ENCODE measurements at regions not wholly inside any gene's neighbourhood (a gene's known extent, or its start where the extent isn't known, plus 50 kb on each side); places are given as distances from the start of the nearest gene placed in this dataset.

DNA sequence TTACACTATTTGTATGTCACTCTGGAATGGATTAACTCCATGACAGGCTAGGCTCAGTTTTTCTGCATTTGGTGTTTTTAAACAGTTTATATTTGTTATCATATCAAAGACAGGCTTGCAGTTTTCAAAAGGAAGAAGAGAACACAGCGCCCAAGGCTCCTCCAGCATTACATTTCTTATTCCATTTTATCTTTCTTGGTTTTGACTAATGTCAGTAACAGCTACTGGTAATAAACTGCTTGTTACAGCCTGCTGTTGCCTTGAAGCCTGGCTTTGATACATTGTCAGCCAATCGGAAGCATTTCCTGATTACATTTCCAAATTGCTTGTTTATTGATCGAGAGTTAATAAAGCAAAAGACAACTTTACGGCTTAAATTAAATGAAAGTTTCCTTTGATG lies 166.0 kb upstream of the MDFIC start:
- ATAC-seq (no peak), DNase-seq (ENCODE audit: low spot score) (no peak)

DNA sequence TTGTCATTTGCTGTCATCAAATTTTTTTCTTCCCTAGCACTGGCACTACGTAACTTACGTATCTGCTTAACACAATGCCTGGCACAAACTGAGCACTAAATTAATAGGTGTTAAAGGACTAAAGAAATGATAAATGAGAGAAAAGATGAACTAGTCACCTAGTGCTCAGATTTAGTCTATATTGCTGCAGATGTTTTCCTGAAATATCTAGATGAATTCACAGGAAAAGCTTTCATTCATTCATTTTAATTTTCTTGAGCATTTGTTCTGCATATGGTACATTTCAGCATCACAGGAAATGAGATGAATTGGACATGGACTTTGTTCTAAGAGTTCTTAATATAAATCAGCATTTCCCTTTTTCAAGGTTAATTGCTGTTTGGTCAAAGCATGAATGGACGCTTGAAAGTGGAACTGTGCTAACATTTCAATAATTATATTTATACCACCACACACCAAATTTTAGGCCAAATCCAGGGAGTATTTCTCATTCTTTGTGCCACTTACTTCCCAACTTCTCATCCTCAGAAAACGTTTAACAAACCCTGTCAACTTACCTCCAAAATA lies 163.2 kb upstream of the MDFIC start:
- DNase-seq (ENCODE audit: low spot score) = no peak
- no peak for ATAC-seq

DNA sequence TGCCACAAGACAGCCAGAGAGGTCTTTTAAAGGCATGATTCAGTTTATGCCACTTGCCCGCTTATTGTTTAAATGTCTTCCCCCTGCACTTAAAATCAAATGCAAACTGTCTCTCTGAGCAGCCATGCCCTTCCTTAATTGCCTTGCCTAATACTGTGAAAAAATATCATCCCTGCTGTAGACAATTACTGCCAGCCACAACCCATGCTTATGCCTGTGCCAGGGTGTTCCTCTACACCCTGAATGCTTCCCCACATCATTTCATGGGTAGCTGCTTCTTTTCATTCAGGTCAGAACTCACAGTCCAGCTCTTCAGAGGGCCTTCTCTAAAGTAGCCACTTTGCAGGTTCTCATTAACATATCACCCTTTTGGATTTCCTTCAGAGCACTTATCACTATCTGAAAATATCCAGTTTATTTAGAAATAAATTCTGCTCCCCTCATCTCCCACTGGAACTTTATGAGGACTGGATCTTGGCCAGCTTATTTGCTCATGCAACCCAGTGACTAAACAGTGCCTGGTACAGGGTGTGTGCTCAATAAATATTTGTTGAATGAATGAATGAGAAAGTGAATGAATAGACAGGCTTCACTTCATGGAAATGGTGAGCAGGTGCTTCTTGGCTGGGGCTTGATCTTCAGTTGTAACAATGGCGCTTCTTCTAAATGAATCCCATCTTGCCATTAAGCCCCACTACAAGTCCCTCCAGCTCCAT lies 162.4 kb upstream of the MDFIC start:
- no peak for DNase-seq (ENCODE audit: low spot score)
- ATAC-seq = no peak

DNA sequence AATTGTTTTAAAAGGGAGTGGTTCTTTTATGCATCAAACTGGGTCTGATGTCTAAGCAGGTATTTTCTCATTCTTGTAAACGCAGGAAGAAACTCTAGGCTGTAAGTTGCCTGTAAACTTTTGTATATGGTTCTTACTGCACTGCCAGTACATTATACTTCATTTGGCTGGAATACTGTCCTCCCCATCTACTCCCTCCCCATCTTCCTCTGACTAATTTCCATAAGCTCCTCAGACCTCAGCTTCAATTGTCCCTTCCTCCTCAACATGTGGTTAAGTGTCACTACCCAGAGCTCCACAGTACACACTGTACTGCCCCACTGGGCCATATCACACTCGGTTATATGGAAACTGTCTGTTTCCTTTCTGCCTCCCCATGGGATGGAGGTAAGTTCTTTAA lies 161.4 kb upstream of the MDFIC start:
- DNase-seq (ENCODE audit: low spot score) = no peak
- ATAC-seq = no peak

DNA sequence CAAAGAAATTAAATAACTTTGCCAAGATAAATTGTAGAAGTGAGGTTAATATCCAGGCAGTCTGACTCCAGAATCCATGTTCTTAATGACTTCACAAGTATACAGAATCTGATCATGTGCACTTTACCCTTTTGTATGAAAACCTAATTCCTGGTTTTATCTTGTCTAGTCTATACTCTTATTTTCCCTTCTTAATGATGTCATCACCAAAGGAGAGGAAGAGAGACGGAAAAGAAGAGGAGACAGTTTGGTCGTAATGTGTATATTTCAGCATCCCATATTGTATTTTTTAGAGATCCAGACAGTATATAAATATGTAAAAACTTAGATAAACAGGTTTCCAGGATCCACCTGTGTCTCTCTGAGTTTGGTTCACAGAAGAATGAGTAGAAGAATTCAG lies 159.9 kb upstream of the MDFIC start:
- no peak for DNase-seq (ENCODE audit: low spot score)
- no peak for ATAC-seq

DNA sequence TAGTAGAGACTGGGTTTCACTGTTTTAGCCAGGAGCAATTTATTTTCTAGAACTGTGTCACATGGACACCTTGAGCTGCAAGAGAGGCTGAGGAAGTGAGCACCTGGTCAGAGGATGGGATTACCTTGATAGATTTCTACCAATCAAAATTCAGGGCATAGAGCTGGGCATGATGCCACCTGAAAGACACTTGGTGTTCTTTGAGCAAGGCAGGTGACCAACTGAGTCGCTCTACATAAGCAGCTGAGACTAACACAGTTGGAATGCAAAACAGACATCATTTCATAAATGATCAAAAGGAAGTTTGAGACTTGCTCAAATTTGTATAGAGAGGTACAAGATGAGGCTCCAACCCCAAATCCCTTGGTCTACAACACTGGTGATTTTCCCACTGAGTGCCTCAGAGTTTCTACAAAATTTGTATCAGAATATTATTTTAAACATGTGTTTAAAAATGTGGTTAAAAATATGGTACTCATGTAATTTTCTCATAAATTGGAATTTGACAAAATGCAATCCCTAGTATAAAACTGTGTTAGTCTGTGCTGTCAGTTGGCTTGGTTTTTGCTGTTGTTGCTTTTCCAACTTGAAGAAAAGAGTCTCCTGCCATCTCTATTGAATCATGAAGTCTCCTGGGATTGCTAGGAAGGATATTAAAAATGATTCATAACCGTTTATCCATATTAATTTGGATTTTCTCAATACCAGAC lies 156.4 kb upstream of the MDFIC start:
- no peak for ATAC-seq

DNA sequence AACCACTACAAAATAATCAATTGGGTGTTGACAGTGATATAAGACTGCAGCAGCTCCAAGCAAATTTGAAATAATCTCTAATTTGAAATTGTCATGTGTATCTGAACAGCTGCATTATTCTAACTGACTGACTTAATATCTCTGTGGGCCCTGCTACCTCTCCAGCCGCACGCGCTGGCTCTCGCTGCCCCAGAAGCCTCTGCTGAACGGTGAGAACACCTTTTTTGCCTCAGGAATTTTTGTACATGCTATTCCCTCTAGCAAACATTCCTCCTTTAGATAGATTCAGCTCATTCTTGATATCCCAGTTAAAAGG lies 155.9 kb upstream of the MDFIC start:
- no peak for DNase-seq (ENCODE audit: low spot score)
- no peak for ATAC-seq

More for the DNA sequence above, 156.4 kb upstream of the MDFIC start:
- no peak for DNase-seq (ENCODE audit: low spot score)

DNA sequence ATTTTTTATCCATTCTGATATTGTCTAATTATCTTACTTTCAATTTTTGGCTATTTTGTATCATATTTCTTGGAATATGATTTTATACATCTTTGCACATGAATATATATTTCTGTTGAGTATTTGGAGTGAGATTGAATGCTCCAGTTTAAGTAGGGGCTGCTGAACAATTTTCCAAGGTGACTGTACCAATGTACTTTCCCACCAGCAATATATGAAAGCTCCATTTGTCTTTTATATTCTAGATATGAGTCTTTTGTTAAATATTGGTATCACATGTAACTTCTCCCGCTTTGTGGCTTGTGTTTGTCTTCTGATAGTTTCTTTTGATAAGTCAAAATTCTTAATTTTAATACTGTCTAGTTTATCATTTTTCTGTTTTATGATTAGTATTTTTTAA lies 144.6 kb upstream of the MDFIC start:
- DNase-seq (ENCODE audit: low spot score) = no peak
- no peak for ATAC-seq

DNA sequence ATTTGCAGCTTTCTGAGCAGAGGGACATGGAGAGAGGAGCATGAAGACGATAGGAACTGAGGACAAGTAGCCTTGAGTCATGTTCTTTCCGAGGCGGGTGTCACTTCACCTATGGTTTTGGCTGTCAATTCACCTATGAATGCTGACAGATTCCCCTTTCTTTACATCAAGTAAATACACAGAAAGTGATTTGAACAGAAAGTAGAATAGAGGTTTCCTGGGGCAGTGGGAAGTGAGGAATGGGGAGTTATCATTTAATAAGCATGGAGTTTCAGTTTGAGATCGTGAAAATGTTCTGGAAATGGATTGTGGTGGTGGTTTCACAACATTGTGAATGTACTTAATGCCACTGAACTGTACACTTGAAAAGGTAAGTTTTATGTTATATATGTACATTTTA lies 138.4 kb upstream of the MDFIC start:
- no peak for ATAC-seq

DNA sequence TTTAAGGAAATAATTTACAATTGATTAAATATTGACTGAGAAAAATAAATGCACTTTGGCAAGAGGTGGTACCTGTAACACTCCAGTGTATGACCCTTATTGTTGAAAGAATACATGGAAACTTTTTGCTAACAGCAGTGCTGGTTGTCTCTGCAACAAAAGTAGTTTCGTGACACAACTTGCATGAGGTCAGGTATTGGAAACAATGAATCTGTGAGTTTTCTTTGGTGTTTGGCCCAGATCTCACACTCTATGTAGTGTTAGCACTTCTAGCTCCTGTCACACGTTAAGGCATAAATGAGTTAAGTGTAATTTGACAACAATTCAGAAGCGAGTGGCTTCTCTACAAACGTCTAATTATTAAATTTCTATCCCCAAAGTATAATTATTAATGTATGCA lies 137.7 kb upstream of the MDFIC start:
- no peak for ATAC-seq
- DNase-seq (ENCODE audit: low spot score) = no peak

More for the DNA sequence above, 138.4 kb upstream of the MDFIC start:
- DNase-seq (ENCODE audit: low spot score) = no peak

DNA sequence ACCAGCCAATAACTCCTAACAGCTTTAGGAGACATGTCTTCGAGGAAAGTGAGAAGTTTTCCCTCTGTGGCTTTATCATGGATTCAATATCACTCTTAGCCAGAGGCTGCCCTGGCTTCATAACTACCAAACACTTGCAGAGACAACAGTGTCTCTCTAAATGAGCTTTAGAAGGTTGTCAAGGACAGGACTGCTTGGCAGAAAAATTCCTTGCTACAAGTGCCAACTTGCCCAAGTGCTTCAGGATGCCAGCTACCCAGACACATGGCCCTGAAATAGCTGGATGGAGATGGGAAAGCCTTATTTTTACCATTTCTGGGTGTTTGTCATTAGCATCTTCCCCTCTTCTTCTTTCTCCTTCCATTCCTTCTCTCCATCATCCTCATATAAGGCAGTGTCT lies 137.1 kb upstream of the MDFIC start:
- DNase-seq (ENCODE audit: low spot score) (no peak), ATAC-seq (no peak)

DNA sequence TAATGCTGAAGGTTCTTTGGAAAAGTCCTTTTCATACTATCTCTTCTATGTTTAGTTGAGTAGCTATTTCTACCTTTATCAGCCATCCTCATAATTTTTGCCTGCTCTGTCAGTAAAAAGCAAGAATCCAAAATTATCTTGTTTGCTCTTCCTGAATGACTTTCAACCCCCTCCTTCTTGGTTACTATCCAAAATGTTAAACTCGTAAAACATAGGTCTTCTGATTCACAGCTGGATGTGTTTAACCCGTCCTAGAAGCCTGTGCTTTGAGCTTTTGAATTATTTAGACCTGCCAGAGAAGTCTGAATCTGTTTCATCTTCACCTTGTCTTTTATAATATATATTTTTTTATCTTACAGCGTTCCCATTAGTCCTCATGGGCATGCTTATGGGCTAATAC lies 136.4 kb upstream of the MDFIC start:
- no peak for ATAC-seq
- DNase-seq (ENCODE audit: low spot score) = no peak

DNA sequence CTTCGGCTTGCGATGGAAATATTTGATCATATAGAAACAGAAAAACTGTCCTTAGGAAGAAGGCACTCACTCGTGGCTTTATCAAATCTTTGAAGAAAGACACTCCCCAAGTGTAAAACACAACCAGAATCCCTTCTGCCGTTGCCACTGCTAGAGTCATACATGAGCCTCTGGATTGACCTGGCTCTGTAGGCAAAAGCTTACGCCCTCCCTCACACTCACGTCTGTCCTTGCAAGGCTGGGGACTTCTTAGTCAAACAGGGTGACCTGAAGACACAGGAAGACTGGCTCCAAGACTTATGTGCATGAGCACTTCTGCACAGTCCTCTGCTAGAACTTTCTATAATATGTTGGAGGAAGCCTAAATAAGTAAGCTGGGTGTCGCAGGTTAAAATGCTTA lies 135.4 kb upstream of the MDFIC start:
- ATAC-seq (no peak), DNase-seq (ENCODE audit: low spot score) (no peak)

DNA sequence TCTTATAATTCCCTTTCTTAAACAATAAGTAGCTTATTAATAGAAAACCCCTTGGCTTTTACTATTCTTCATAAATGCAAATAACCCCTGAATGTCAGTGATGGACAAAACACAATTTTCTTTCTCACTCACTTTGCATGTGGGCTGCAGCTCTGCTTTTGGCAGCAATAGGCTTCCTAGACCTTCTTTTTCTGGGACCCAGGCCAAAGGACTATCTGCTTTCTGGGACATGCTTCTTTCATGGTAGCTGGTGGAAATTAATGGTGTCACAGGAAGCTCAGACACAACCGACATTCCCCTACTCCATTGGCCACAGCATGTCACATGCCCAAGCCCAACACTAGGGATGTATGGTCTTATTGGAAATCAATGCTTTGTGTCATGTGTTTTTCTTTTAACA lies 134.3 kb upstream of the MDFIC start:
- no peak for ATAC-seq

DNA sequence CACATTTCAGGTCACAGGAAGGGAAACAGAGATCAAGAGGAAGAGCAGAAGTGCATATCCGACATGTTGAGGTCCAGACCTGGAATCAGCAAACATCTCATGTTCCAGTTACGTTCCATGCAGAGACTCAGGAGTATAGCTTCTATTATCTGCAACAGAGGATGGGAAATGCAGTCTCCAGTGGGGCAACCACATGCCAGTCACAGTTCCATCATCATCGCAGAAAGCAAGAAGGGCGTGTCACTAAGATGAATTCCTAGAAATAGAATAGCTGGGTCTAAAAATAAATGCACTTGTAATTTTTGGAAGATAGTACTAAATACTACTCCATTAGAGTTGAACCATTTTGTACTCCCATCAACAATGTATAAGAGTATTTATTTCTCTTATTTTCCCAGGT lies 133.2 kb upstream of the MDFIC start:
- ATAC-seq (no peak), DNase-seq (ENCODE audit: low spot score) (no peak)

More for the DNA sequence above, 134.3 kb upstream of the MDFIC start:
- no peak for DNase-seq (ENCODE audit: low spot score)

DNA sequence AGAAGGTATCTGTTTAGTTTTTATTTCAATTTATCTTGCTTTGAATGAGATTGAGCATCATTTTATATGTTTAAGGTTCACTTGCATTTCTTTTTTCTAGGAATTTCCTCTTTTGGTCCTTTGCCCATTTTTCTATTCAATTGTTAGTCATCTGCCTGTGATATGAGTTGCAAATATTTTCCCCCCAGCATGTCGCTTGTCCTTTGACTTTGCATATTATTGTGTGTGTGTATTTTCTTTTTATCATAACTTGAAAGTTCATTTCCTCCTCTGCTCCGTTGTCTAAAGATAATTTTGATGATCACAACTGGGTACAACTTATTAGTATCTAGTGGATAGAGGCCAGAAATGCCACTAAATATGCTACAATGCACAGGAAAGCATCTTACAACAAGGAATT lies 132.7 kb upstream of the MDFIC start:
- ATAC-seq (no peak), DNase-seq (ENCODE audit: low spot score) (no peak)

DNA sequence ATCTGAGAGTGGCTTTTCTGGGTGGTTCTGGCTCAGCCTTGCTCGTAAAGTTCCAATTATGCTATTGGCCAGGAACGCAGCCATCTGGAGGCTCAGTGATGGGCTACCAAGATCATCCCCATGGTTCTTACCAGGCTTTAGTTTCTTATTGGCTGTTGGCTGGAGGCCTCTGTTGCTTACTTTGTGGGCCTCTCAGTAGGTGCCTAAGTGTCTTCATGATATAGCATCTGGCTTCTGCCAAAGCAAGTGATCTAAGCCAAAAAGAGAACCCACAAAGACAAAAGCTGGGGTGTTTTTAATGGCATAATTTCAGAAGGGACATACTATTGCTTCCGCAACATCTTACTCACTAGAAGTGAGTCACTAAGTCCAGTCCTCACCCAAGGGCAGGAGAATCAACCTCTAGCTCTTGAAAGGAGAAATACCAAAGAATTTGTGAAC lies 132.0 kb upstream of the MDFIC start:
- DNase-seq (ENCODE audit: low spot score) (no peak), ATAC-seq (no peak)

DNA sequence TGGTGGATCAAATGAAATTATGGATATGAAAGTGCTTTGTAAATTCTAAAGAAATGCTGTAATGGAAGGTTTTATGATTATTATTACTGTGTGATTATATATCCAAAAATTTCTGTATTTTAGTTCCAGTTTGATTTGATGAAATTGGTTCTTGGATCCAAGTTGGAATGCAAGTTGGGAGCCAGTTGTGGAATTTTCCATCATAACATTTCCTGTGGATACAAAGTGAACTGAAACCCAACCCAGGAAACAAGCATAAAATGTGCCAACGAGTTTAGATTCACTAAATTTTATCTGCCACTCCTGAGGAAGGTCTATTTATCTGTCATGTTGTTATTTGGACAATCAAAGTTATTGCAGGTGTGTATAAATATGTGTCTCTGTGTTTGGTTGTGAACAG lies 131.4 kb upstream of the MDFIC start:
- DNase-seq (ENCODE audit: low spot score) = no peak
- no peak for ATAC-seq

DNA sequence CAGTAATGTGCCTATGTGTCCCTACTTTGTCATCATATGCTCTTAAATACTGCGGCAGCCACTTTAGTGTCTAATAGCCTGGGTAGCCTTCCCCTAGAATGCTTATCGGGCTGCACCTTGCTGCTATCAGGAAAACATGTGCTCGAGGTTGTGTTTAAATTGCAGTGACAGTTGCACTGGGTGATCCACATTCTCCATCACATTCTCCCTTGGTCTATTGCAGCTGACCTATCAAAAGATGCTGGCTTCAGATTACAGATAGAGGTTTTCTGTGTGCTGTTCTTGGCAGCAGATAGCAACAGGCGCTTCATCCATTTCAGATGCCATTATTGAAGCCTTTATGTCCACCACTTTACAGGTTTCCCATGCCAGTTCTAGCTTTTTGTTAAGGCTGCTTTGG lies 130.1 kb upstream of the MDFIC start:
- no peak for DNase-seq (ENCODE audit: low spot score)
- no peak for ATAC-seq

DNA sequence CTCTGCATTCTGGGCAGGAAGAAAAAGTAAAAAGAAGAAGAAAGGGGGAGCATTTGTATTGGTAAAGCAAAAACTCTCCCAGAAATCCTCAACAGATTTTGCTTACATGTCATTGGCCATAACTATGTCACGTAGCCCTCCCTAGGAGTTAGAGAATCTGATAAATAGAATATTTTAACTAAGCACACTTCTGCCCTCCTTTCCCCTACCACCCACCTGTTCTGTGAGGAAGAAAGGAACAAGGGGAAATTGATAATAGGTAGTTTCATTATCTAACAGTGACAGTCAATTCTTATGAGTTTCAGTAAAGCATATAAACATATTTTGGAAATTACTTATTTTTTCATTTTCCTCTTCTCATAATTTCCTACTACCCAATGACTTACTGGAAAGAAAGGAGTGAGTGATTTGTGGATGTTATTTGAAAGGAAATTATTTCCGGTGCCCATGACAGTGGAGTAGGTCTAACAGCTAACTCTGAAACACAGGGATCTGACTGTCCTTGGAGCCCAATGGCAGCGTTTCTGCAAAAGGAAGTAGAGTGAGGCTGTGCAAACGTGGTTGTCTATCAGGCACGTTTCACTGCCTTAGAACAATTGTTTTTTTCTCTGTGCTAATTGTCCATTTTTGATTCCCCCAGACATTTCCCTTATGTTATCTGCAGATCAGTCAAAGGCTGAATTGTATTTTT lies 128.6 kb upstream of the MDFIC start:
- ATAC-seq (no peak), DNase-seq (ENCODE audit: low spot score) (no peak)

DNA sequence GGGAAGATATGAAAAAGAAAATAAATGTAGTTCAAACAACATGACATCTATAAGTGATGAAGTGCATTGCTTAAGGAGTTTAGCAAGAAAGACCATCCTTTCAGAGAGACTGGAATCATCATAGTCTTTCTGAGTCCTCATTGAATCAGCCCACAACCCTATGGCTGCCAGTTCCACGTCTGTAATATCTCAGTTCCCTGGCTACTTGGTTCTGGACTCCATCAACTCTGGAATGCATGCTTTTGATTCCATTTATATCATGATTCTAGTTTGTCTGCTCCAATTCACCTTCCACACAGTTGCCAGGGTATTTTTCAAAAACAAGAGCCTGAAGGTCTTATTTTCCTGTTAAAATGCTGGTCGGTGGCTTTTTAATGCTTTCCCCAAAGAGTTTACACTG lies 126.4 kb upstream of the MDFIC start:
- DNase-seq (ENCODE audit: low spot score) (no peak), ATAC-seq (no peak)

DNA sequence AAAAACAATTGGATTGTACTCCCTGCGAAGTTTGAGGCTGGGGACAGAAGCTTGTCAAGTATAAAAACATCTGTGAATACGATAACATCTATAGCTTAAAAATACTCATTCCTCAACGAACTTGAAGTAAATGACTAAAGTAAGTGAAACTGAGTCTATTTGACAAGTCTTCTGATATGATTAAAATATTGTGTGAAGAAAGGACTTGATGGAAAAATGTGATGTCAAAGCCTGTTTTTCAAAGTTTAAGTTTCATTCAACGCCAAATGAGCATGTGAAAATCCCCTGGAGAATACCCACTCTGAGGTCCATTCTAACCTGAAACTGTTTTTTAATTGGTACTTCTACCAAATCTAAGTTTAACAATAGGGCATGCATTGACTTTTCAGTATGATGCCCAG lies 122.3 kb upstream of the MDFIC start:
- DNase-seq (ENCODE audit: low spot score) (no peak), ATAC-seq (no peak)

Measured in left lobe of liver (tissue), 2 donors.